ENCODE measurements at regions not wholly inside any gene's neighbourhood (a gene's known extent, or its start where the extent isn't known, plus 50 kb on each side); places are given as distances from the start of the nearest gene placed in this dataset.

DNA sequence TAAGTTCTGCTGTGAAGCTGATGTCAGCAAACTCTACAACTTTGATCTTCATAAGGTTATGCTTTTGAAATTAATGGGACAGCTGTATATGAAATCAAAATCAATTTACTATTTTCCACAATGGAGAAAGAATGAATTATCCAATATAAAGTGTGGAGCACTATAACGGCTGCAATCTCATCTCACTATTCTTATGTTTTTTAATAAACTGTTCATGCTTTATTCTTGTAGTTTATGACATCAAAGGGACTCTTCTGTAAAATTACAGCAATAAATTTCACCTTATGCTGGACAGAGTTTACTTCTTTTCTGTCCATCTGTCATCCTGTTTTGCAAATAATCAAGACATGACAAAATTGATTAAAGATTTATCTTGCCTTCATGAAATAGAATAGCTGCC lies 192.5 kb downstream of the TECRL start:
- H3K9me3 ChIP-seq (ENCODE audit: control insufficient read depth in 1 of 2, insufficient read depth in 1 of 2, low read length in 2 of 2), result peaks cover 0 to 5% of the 10 kb centered on the region in 2 experiments
- Mint-ChIP-seq H3K36me3 (ENCODE audit: low read depth) (no peaks in the 10 kb centered on the region), H3K27me3 (no peaks in the 10 kb centered on the region), H3K4me1 (ENCODE audit: low read depth) (no peaks in the 10 kb centered on the region), H3K9me3 (peaks cover 2% of the 10 kb centered on the region), H3K27ac (no peak overlapping the region), H3K4me3 (no peak overlapping the region)
- H3K27me3 ChIP-seq (ENCODE audit: control insufficient read depth in 1 of 2, insufficient read depth in 2 of 2, low read length in 2 of 2), result no peaks in the 10 kb centered on the region
- H3K4me3 ChIP-seq (ENCODE audit: low read length), result no peak overlapping the region
- H3K27ac ChIP-seq (ENCODE audit: low read depth in 1 of 2, low read length in 2 of 2), result no peak overlapping the region
- TF ChIP-seq, protein P1, sequence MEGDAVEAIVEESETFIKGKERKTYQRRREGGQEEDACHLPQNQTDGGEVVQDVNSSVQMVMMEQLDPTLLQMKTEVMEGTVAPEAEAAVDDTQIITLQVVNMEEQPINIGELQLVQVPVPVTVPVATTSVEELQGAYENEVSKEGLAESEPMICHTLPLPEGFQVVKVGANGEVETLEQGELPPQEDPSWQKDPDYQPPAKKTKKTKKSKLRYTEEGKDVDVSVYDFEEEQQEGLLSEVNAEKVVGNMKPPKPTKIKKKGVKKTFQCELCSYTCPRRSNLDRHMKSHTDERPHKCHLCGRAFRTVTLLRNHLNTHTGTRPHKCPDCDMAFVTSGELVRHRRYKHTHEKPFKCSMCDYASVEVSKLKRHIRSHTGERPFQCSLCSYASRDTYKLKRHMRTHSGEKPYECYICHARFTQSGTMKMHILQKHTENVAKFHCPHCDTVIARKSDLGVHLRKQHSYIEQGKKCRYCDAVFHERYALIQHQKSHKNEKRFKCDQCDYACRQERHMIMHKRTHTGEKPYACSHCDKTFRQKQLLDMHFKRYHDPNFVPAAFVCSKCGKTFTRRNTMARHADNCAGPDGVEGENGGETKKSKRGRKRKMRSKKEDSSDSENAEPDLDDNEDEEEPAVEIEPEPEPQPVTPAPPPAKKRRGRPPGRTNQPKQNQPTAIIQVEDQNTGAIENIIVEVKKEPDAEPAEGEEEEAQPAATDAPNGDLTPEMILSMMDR (IDR thresholded peaks at IDR 0.05), result no peak
- H3K4me1 ChIP-seq (ENCODE audit: insufficient read depth, low read length), result no peaks in the 10 kb centered on the region
- DNase-seq (no peak), ATAC-seq (ENCODE audit: poor library complexity) (no peak)
- ChIA-PET POLR2A (no interaction called here), CTCF (no interaction called here)
- H3K36me3 ChIP-seq (ENCODE audit: insufficient read depth, low read length), result no peaks in the 10 kb centered on the region
- intact Hi-C loops (cut with DNase I, micrococcal nuclease), result no loop called here

DNA sequence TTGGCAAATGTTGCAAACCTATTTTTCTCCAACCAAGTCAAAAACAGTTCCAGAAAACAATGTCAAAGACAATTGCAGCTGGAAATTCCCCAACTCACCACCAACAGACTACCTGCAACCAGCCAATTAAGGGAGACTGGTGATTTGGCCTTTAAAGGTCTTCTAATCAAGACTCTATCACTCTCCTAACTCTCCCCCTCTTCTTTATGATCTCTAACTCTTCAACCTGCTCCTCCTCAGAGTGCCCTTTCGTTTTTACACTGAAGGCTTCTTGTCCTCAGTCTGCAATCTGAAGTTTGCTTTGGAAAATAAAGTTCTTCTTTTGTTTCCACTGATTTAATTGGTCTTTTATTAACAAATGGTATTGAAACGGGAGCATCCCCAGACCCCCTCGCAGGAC lies 203.9 kb downstream of the TECRL start:
- H3K9me3 ChIP-seq (ENCODE audit: control insufficient read depth in 1 of 2, insufficient read depth in 1 of 2, low read length in 2 of 2), result peaks cover 4 to 8% of the 10 kb centered on the region in 2 experiments
- no peak overlapping the region for H3K27ac Mint-ChIP-seq
- H3K27me3 ChIP-seq (ENCODE audit: control insufficient read depth in 1 of 2, insufficient read depth in 2 of 2, low read length in 2 of 2), result no peaks in the 10 kb centered on the region
- H3K27me3 Mint-ChIP-seq, result no peaks in the 10 kb centered on the region
- ATAC-seq (ENCODE audit: poor library complexity) (no peak), DNase-seq (no peak)
- H3K9me3 Mint-ChIP-seq, result peaks cover 6% of the 10 kb centered on the region
- ChIA-PET CTCF (no interaction called here), POLR2A (no interaction called here)
- no peaks in the 10 kb centered on the region for H3K4me1 Mint-ChIP-seq (ENCODE audit: low read depth)
- no peak overlapping the region for H3K27ac ChIP-seq (ENCODE audit: low read depth in 1 of 2, low read length in 2 of 2)
- TF ChIP-seq, protein P1 (IDR thresholded peaks at IDR 0.05), result no peak
- H3K36me3 ChIP-seq (ENCODE audit: insufficient read depth, low read length), result no peaks in the 10 kb centered on the region
- intact Hi-C loops (cut with DNase I, micrococcal nuclease), result no loop called here
- H3K36me3 Mint-ChIP-seq (ENCODE audit: low read depth), result no peaks in the 10 kb centered on the region
- H3K4me3 Mint-ChIP-seq, result no peak overlapping the region
- H3K4me3 ChIP-seq (ENCODE audit: low read length), result no peak overlapping the region
- H3K4me1 ChIP-seq (ENCODE audit: insufficient read depth, low read length), result no peaks in the 10 kb centered on the region

DNA sequence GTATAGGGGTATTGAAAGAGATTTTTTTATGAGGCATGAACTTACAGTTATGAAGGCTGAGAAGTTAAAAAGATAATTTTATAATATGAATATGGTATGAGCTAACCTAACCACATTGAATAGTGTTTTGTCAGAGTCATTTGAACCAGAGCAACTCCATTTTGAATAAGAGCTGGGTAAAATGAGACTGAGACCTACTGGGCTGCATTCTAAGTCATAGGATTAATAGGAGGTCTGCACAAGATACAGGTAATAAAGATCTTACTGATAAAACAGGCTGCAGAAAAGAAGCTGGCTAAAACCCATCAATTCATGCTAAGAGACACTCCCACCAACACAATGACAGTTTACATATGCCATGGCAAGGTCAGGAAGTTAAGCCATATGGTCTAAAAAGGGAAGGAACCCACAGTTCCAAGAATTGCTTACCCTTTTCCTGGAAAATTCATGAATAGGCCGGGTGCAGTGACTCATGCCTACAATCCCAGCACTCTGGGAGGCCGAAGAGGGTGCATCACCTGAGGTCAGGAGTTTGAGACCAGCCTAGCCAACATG lies 209.2 kb downstream of the TECRL start:
- intact Hi-C loops (cut with DNase I, micrococcal nuclease), result no loop called here
- H3K36me3 ChIP-seq (ENCODE audit: insufficient read depth, low read length), result no peaks in the 10 kb centered on the region
- ATAC-seq (ENCODE audit: poor library complexity) (no peak), DNase-seq (no peak)
- POLR2A ChIA-PET, result no interaction called here
- CTCF ChIA-PET, result no interaction called here
- no peak overlapping the region for H3K4me3 Mint-ChIP-seq
- no peak overlapping the region for H3K27ac ChIP-seq (ENCODE audit: low read depth in 1 of 2, low read length in 2 of 2)
- H3K4me1 Mint-ChIP-seq (ENCODE audit: low read depth), result no peaks in the 10 kb centered on the region
- no peaks in the 10 kb centered on the region for H3K27me3 ChIP-seq (ENCODE audit: control insufficient read depth in 1 of 2, insufficient read depth in 2 of 2, low read length in 2 of 2)
- no peak overlapping the region for H3K4me3 ChIP-seq (ENCODE audit: low read length)
- H3K9me3 Mint-ChIP-seq, result peaks cover 5% of the 10 kb centered on the region
- no peak overlapping the region for H3K27ac Mint-ChIP-seq
- no peaks in the 10 kb centered on the region for H3K9me3 ChIP-seq (ENCODE audit: control insufficient read depth in 1 of 2, insufficient read depth in 1 of 2, low read length in 2 of 2)
- H3K27me3 Mint-ChIP-seq, result no peaks in the 10 kb centered on the region
- H3K4me1 ChIP-seq (ENCODE audit: insufficient read depth, low read length), result no peaks in the 10 kb centered on the region
- TF ChIP-seq, protein P1 (IDR thresholded peaks at IDR 0.05), result no peak
- H3K36me3 Mint-ChIP-seq (ENCODE audit: low read depth), result no peaks in the 10 kb centered on the region

All from CD4-positive, alpha-beta T cell (primary cell).